RPMI7951 (cell line): ENCODE measurements at regions not wholly inside any gene's neighbourhood (a gene's known extent, or its start where the extent isn't known, plus 50 kb on each side); places are given as distances from the start of the nearest gene placed in this dataset.

Experiments used
- DNase-seq: peaks from one replicate; pipeline ENCODE4 v3.0.0-alpha.2; 2012; ENCODE audit warnings: low read depth

DNA sequence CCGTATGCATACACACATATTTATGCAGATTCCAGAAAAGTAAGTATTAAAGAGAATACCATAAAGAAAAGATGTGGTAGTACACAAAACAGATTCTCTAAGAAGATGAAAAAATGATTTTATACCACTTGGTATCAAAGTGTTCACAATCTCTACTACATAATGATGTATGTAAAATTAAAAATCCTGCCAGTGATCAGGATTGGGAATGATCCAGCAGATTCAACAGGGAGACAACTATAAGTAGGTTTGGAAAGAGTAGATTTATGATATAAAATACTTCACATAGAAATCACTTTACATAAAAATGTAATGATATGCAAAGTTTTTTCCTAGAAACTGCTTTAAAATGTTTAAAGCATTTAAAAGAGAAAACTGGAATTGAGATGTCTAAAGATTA, 447.0 kb downstream of the CNTNAP4 start:
- no peak for DNase-seq

GRCh38 chr16:76729525-76729924, 452.3 kb downstream of the CNTNAP4 start:
- DNase-seq: peak; percentile 7

DNA sequence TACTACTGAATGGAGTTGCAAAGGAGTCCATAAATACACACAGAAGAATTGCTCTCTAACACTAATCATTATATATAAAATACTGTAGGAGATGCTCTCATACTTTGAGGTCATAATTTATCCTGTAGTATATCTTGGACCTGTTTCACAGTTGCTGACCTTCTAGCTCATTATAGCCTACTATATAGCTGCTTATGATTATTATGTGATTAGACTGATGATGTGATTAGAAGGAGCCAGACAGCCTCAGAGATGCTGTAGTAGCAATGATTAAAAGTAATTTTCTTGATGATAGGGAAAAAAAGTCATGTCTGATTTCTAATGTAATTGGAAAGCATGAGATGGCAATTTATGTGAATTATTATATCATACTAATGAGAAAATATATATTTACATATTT, 455.7 kb downstream of the CNTNAP4 start:
- no peak for DNase-seq

DNA sequence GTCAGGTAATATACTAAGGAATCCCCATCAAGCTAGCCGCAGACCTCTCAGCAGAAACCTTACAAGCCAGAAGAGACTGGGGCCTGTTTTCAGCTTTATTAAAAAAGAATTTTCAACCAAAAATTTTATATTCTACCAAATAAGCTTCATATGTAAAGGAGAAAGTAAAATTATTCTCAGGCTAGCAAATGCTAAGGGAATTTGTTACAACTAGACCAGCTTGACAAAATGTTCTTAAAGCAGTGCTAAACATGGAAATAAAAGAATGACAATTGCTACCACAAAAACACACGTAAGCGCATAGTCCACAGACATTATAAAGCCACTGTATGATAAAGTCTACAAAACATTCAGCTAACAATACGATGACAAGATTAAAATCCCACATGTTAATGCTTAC, 449.4 kb upstream of the MON1B start:
- no peak for DNase-seq

DNA sequence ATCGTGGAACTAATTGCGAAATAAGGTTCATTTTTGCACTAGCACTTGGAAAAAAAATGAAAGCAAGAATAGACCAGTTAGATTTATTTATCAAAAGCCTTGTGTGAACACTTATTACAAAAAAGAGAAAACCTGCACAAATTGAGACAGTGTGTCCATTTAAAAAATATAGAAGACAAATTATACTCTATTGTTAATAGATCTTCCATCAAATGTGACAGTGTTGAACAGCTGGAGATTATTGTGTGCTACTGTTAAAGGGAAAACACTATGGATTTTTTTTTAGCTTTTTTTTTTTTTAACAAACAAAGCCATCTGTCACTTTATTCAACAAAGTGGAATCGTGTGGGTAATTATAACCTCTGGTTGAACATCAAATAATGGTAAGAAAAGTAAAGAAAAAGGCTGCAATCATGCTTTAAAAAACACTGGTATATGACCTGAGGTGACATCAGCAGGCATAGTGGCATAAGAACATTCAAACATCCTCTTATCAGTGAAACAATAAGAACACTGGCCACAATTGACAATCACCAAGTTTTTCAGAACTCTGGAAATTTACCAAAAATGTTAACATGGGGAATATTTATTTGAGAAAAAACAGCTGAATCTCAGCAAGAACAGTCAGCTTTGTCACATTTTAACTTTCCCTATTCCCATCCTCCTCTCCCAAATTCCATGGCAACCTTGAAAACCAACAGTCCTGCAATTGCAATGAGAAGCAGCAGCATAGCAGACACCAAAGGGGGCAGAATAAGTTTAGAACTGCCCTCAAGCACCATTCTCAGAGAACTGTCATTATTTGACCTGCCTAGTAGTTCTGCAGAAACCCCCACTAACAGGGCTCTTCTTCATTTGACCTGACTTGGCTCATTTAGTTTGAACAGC, 442.3 kb upstream of the MON1B start:
- DNase-seq: no peak

GRCh38 chr16:76749780-76750375, 441.1 kb upstream of the MON1B start:
- no peak for DNase-seq

GRCh38 chr16:76755496-76755895, 435.5 kb upstream of the MON1B start:
- no peak for DNase-seq

- DNase-seq: no peak
Measured at GRCh38 chr16:76756423-76756822, 434.6 kb upstream of the MON1B start.

DNA sequence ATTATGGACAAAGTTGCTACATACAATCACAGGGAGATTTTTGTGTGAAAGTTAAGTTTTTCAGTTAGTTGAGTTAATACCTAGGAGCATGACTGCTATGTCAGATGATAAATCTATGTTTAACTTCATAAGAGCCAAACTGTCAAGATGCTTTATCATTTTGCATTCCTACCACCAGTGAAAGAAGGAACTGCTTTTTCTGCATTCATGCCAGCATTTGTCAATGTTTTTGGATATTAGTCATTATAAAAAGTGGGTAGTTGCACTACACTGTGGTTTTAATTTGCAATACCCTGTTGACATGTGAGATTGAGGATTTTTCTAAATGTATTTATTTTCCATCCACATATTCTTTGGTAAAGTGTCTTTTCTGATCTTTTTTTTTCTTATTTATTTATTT, 434.0 kb upstream of the MON1B start:
- DNase-seq: no peak

DNA sequence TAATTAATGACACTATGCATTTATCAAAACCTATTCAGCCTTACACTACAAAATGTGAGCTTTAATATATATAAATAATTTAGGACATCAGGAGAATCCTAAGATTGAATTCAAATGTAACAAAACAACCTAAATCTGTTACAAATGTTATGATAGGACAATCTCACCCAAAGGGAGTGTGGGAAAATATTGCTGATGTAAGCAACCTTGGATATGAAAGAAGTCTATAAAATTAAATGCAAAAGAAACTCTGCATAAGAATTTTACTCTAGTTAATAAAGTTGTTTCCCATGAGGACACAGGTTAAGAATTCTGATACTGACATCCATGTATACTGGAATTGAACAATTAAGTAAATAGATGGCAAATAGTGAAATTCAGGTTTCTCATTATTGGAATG, 424.5 kb upstream of the MON1B start:
- DNase-seq: no peak

GRCh38 chr16:76768316-76768715, 422.7 kb upstream of the MON1B start:
- DNase-seq: no peak

GRCh38 chr16:76768948-76769347, 422.0 kb upstream of the MON1B start:
- DNase-seq: no peak

DNA sequence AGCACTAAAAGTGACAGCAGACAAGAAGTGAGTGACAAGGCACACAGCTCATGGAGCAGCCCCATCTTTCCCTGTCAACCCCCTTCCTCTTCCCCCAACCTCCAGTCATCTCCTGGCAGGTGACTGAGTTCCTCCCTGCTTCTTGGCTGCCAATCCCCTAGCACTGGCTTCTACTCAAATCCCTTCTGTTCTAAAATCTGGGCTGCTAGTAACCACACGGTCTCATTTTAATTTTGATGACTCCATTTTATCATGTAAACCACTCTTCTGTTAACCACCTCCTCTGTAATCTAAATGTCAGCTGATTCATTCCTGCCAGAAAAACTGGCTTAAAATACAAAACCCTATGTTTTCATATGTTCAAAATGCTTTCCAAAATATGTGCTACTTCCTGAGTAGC, 419.8 kb upstream of the MON1B start:
- no peak for DNase-seq

GRCh38 chr16:76777721-76778465, 413.1 kb upstream of the MON1B start:
- no peak for DNase-seq

GRCh38 chr16:76780556-76780955, 410.4 kb upstream of the MON1B start:
- DNase-seq: no peak

- DNase-seq: no peak
Measured at GRCh38 chr16:76784530-76784929, 406.5 kb upstream of the MON1B start.

- no peak for DNase-seq
Measured at GRCh38 chr16:76787394-76787793, 403.6 kb upstream of the MON1B start.

- no peak for DNase-seq
Measured at GRCh38 chr16:76791151-76791550, 399.8 kb upstream of the MON1B start.

DNA sequence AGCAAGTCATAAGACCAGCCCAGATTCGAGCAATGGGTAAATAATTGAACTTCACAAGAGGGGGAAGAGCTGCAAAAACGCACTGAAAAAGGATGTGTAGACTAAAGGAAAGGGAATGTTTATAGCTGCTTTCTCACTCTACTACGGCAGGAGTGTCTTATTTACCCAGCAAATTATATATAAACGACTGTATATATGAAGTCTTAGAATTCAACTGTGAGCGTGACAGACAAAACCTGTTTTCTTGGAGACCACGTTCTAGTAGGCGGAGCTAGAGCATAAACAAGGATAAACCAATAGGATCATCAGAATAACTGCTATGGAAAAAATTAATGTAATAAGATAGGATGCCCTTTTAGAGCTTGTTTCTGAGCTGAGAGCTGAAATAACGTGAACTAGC, 394.6 kb upstream of the MON1B start:
- no peak for DNase-seq

- DNase-seq: no peak
Measured at GRCh38 chr16:76796978-76797377, 394.0 kb upstream of the MON1B start.

- DNase-seq: no peak
Measured at GRCh38 chr16:76797457-76797856, 393.5 kb upstream of the MON1B start.

DNA sequence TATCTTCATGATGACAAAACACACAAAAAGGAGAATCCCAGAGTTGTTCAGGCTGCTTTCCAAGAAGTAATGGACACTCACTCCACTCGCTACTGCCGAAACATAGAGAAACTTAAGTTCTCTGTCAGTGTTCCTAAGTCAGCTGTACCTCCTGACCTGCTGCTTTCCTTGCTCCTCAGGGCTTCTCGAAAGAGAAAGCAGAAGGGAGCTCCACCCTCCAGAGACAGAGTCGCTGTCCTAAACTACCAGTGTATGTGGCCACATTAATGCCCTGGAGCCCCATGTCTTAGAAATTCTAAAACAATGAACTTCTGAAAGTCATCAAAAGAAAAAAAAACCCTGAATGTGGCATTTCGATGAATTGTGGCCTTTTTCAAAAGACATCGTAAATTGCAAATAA, 390.8 kb upstream of the MON1B start:
- DNase-seq: peak; percentile 29

- no peak for DNase-seq
Measured at GRCh38 chr16:76801357-76801756, 389.6 kb upstream of the MON1B start.
